ENCODE measurements at regions not wholly inside any gene's neighbourhood (a gene's known extent, or its start where the extent isn't known, plus 50 kb on each side); places are given as distances from the start of the nearest gene placed in this dataset.

- TF ChIP-seq CTCF (IDR thresholded peaks at IDR 0.05) (no peak), POLR2A (IDR thresholded peaks at IDR 0.05) (no peak)
These were observed 1048.2 kb downstream of the TTLL7 start for GRCh38 chr1:82950606-82951200.

Measured in uterus (tissue), 2 donors.